ACHN (cell line): ENCODE measurements at regions not wholly inside any gene's neighbourhood (a gene's known extent, or its start where the extent isn't known, plus 50 kb on each side); places are given as distances from the start of the nearest gene placed in this dataset.

Experiments used
- DNase-seq: peaks from one replicate; pipeline ENCODE4 v3.0.0-alpha.2; 2015
- in situ Hi-C: cut with HindIII; loops from 2 replicates; pipeline ENCODE4 v1.10.0; 2017; ENCODE audit warnings: low sequenced_read_pairs, low pct_ligation_motif_present, low pct_unique_long_range_greater_than_20kb

GRCh38 chr13:36750046-36750445, 69.0 kb upstream of the RFXAP start:
- in situ Hi-C loops: no loop called here
- no peak for DNase-seq

- in situ Hi-C loops: no loop called here
- no peak for DNase-seq
Observed at GRCh38 chr13:36750461-36750860, 68.6 kb upstream of the RFXAP start.

- DNase-seq: no peak
- in situ Hi-C loops: no loop called here
Observed at GRCh38 chr13:36750946-36751345, 68.1 kb upstream of the RFXAP start.

GRCh38 chr13:36752673-36753072, 66.3 kb upstream of the RFXAP start:
- no peak for DNase-seq
- in situ Hi-C loops: no loop called here

GRCh38 chr13:36753176-36753575, 65.8 kb upstream of the RFXAP start:
- in situ Hi-C loops: no loop called here
- DNase-seq: no peak

GRCh38 chr13:36758345-36758744, 60.7 kb upstream of the RFXAP start:
- in situ Hi-C loops: no loop called here
- no peak for DNase-seq

GRCh38 chr13:36763126-36763722, 55.8 kb upstream of the RFXAP start:
- no peak for DNase-seq
- in situ Hi-C loops: no loop called here

- no peak for DNase-seq
- in situ Hi-C loops: no loop called here
Observed at GRCh38 chr13:36764536-36764935, 54.5 kb upstream of the RFXAP start.

GRCh38 chr13:36764957-36765356, 54.1 kb upstream of the RFXAP start:
- in situ Hi-C loops: no loop called here
- DNase-seq: no peak

- peak; percentile 28 for DNase-seq
- in situ Hi-C loops: no loop called here
Observed at GRCh38 chr13:36766295-36766694, 52.7 kb upstream of the RFXAP start.

GRCh38 chr13:36767276-36767675, 51.7 kb upstream of the RFXAP start:
- no peak for DNase-seq
- in situ Hi-C loops: no loop called here

- DNase-seq: no peak
- in situ Hi-C loops: no loop called here
Observed at GRCh38 chr13:36769126-36769525, 49.9 kb upstream of the RFXAP start.
